OCI-LY1 (cell line): ENCODE measurements at regions not wholly inside any gene's neighbourhood (a gene's known extent, or its start where the extent isn't known, plus 50 kb on each side); places are given as distances from the start of the nearest gene placed in this dataset.

Source experiments
- H2AFZ ChIP-seq: fragments of 200-600 bp; sonication (generic), shearing (Covaris generic); 2 replicates; pipeline ENCODE4 v1.6.0; 2014; ENCODE audit warnings: antibody characterized with exemption, mild to moderate bottlenecking, low read length
- H3F3A ChIP-seq: fragments of 200-600 bp; sonication (generic), shearing (Covaris generic); 2 replicates; pipeline ENCODE4 v1.6.0; 2014; ENCODE audit warnings: mild to moderate bottlenecking, antibody characterized with exemption, low read length, moderate library complexity; ENCODE audit not compliant: insufficient read depth
- H3K27ac ChIP-seq: fragments of 200-600 bp; sonication (generic); 2 replicates; pipeline ENCODE4 v1.5.1; 2014; ENCODE audit warnings: low read length, mixed run types, mild to moderate bottlenecking, low read depth; ENCODE audit not compliant: poor library complexity, severe bottlenecking
- H3K27me3 ChIP-seq: fragments of 200-600 bp; sonication (generic); 2 replicates; pipeline ENCODE4 v1.6.0; 2014; ENCODE audit warnings: antibody characterized with exemption, mild to moderate bottlenecking, low read length, moderate library complexity; ENCODE audit not compliant: insufficient read depth
- H3K36me3 ChIP-seq: fragments of 200-600 bp; sonication (generic); 2 replicates; pipeline ENCODE4 v1.6.1; 2014; ENCODE audit warnings: mild to moderate bottlenecking, antibody characterized with exemption, low read length, moderate library complexity, mixed read lengths; ENCODE audit not compliant: insufficient read depth
- H3K4me1 ChIP-seq: fragments of 200-600 bp; sonication (generic); 2 replicates; pipeline ENCODE4 v1.5.1; 2014; ENCODE audit warnings: mild to moderate bottlenecking, low read length, moderate library complexity; ENCODE audit not compliant: insufficient read depth, severe bottlenecking
- H3K4me2 ChIP-seq: fragments of 200-600 bp; sonication (generic), shearing (Covaris generic); 2 replicates; pipeline ENCODE4 v1.6.1; 2014; ENCODE audit warnings: low read length
- H3K4me3 ChIP-seq: fragments of 200-600 bp; sonication (generic); 2 replicates; pipeline ENCODE4 v1.5.1; 2014; ENCODE audit warnings: low read length, low read depth, mild to moderate bottlenecking, mixed read lengths; ENCODE audit not compliant: poor library complexity, severe bottlenecking
- H3K79me2 ChIP-seq: fragments of 200-600 bp; shearing (Covaris generic); 2 replicates; pipeline ENCODE4 v1.6.1; 2016; ENCODE audit warnings: mixed run types, low read length, mixed read lengths; ENCODE audit not compliant: insufficient read depth
- H3K9ac ChIP-seq: fragments of 200-600 bp; sonication (generic), shearing (Covaris generic); 2 replicates; pipeline ENCODE4 v1.6.1; 2014; ENCODE audit warnings: mild to moderate bottlenecking, low read length, mixed read lengths
- H3K9me2 ChIP-seq: fragments of 200-600 bp; sonication (generic), shearing (Covaris generic); 2 replicates; pipeline ENCODE4 v1.6.1; 2014; ENCODE audit warnings: low read depth, mild to moderate bottlenecking, low read length, mixed read lengths
- H3K9me3 ChIP-seq: fragments of 200-600 bp; shearing (Covaris generic); 2 replicates; pipeline ENCODE4 v1.6.1; 2014; ENCODE audit warnings: low read length, mixed read lengths
- H4K20me1 ChIP-seq: fragments of 200-600 bp; sonication (generic), shearing (Covaris generic); 2 replicates; pipeline ENCODE4 v1.6.0; 2016; ENCODE audit warnings: mild to moderate bottlenecking, low read length; ENCODE audit not compliant: insufficient read depth
- EZH2 ChIP-seq: fragments of 200-600 bp; sonication (generic), shearing (Covaris generic); IDR thresholded peaks from 2 replicates; pipeline ENCODE4 v1.8.0; 2017; ENCODE audit warnings: borderline replicate concordance, mixed run types, mild to moderate bottlenecking, antibody characterized with exemption, low read length, moderate library complexity, mixed read lengths
- TF ChIP-seq, protein P1 (sequence below): fragments of 200-600 bp; sonication (generic), shearing (Covaris generic); IDR thresholded peaks from 2 replicates; pipeline ENCODE4 v1.5.1; 2017; ENCODE audit warnings: mild to moderate bottlenecking, antibody characterized with exemption, low read length, moderate library complexity, mixed read lengths

GRCh38 chr11:32332990-32333319 lies 102.4 kb downstream of the WT1 start:
- Histone ChIP-seq H3K9ac (no peak overlapping the region), H3K36me3 (no peaks in the 10 kb centered on the region), H3K4me3 (no peak overlapping the region), H2AFZ (no peak overlapping the region), H3K27me3 (no peaks in the 10 kb centered on the region), H3K79me2 (no peaks in the 10 kb centered on the region), H3F3A (no peaks in the 10 kb centered on the region), H3K4me1 (no peaks in the 10 kb centered on the region), H3K4me2 (no peak overlapping the region), H4K20me1 (no peaks in the 10 kb centered on the region), H3K27ac (no peak overlapping the region), H3K9me3 (0 out of 2 replicates have a peak, but pooled peaks cover 2% of the 10 kb centered on the region), H3K9me2 (no peaks in the 10 kb centered on the region)
- no peak for TF ChIP-seq EZH2
- TF ChIP-seq, protein P1, sequence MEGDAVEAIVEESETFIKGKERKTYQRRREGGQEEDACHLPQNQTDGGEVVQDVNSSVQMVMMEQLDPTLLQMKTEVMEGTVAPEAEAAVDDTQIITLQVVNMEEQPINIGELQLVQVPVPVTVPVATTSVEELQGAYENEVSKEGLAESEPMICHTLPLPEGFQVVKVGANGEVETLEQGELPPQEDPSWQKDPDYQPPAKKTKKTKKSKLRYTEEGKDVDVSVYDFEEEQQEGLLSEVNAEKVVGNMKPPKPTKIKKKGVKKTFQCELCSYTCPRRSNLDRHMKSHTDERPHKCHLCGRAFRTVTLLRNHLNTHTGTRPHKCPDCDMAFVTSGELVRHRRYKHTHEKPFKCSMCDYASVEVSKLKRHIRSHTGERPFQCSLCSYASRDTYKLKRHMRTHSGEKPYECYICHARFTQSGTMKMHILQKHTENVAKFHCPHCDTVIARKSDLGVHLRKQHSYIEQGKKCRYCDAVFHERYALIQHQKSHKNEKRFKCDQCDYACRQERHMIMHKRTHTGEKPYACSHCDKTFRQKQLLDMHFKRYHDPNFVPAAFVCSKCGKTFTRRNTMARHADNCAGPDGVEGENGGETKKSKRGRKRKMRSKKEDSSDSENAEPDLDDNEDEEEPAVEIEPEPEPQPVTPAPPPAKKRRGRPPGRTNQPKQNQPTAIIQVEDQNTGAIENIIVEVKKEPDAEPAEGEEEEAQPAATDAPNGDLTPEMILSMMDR: no peak

DNA sequence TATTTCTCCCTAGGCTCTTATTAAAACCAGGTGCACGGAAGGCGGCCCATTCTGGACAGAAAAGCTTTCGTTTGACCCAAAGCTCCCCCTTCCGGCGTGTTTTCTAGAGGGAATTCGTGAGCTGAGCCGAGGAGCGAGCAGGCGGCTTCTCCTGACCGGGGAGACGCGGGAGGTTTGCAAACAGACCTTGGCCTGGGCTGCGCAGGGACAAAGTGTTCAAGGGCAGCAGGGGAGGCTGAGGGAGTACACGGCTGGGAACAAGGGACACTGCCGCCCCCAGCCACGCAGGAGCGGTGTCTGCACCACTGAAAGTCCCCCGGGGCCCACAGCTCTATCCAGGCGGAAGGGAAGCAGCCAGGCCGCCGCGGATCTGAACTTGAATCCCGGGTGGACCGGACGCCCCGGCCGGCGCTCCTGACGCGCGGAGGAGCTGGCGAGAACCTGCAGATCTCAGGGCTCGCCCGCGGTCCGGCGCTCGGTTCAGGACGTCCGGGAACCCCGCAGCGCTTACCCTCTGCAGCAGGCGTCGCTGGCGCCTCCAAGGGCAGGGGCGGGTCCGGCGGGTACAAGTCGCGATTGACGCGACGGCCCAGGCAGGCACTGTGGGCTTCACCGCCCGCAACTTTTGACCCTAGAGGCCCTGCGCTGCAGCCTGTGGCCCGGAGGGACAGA lies 101.9 kb downstream of the WT1 start:
- no peaks in the 10 kb centered on the region for H3K9me2 ChIP-seq
- no peaks in the 10 kb centered on the region for H3F3A ChIP-seq
- no peak overlapping the region for H3K9ac ChIP-seq
- H3K9me3 ChIP-seq: 0 out of 2 replicates have a peak, but pooled peaks cover 2% of the 10 kb centered on the region
- no peak overlapping the region for H3K4me2 ChIP-seq
- TF ChIP-seq, protein P1: no peak
- no peak for TF ChIP-seq EZH2
- no peaks in the 10 kb centered on the region for H3K79me2 ChIP-seq
- no peak overlapping the region for H3K4me3 ChIP-seq
- no peaks in the 10 kb centered on the region for H3K4me1 ChIP-seq
- H2AFZ ChIP-seq: no peak overlapping the region
- H3K27ac ChIP-seq: no peak overlapping the region
- no peaks in the 10 kb centered on the region for H4K20me1 ChIP-seq
- no peaks in the 10 kb centered on the region for H3K27me3 ChIP-seq
- H3K36me3 ChIP-seq: no peaks in the 10 kb centered on the region

DNA sequence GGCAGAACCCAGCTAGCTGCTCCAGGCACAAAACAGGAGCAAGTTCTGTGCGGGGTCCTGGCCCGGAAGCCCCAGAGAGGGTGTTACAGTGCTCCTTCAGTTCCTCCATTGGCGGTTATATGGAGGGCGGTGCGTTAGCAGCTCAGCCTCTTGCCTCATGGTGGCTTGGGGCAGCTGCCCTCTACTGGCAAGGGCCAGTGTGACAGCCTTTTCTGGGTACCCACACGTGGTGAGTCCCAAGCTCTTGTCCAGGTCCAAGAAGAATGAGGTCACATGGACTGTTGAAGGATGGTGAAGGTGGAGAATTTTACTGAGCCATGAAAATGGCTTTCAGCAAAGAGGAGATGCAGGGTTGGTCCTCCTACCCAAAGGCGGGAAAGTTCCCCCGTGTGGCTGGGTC lies 100.5 kb downstream of the WT1 start:
- Histone ChIP-seq H2AFZ (no peak overlapping the region), H3F3A (no peaks in the 10 kb centered on the region), H3K27me3 (no peaks in the 10 kb centered on the region), H3K79me2 (no peaks in the 10 kb centered on the region), H3K4me1 (no peaks in the 10 kb centered on the region), H3K4me3 (no peak overlapping the region), H3K27ac (no peak overlapping the region), H3K9me2 (no peaks in the 10 kb centered on the region), H3K9ac (no peak overlapping the region), H3K4me2 (no peak overlapping the region), H3K36me3 (no peaks in the 10 kb centered on the region), H4K20me1 (no peaks in the 10 kb centered on the region), H3K9me3 (0 out of 2 replicates have a peak, but pooled peaks cover 2% of the 10 kb centered on the region)
- TF ChIP-seq, protein P1: peak; percentile 27
- TF ChIP-seq EZH2: no peak
